ENCODE measurements at regions not wholly inside any gene's neighbourhood (a gene's known extent, or its start where the extent isn't known, plus 50 kb on each side); places are given as distances from the start of the nearest gene placed in this dataset.

GRCh38 chr6:27777614-27778355 lies 134.4 kb downstream of the OR2B2 start:
- no peak overlapping the region for H3K4me2 ChIP-seq (ENCODE audit: low read depth, low read length)
- DNase-seq, result no peak
- no peak overlapping the region for H4K5ac ChIP-seq (ENCODE audit: low read depth, low read length)
- no peak overlapping the region for H4K8ac ChIP-seq (ENCODE audit: low read depth in 2 of 2, low read length in 2 of 2)
- ChIA-PET POLR2A (ENCODE audit: unreplicated experiment) (no interaction called here), CTCF (no interaction called here)
- H3K4ac ChIP-seq (ENCODE audit: low read depth, low read length), result no peak overlapping the region
- no peak overlapping the region for H2BK5ac ChIP-seq (ENCODE audit: low read depth, low read length, poor library complexity, severe bottlenecking)
- H3K4me3 ChIP-seq (ENCODE audit: insufficient read depth, low read depth, low read length), result no peak overlapping the region
- no peaks in the 10 kb centered on the region for H3K36me3 ChIP-seq (ENCODE audit: control insufficient read depth, insufficient read depth, low read length)
- H2AK5ac ChIP-seq (ENCODE audit: low read depth, low read length), result no peak overlapping the region
- in situ Hi-C loops (cut with MboI; ENCODE audit: low sequenced_read_pairs) (no loop called here), intact Hi-C loops (cut with micrococcal nuclease) (no loop called here), dilution Hi-C loops (cut with HindIII; ENCODE audit: low sequenced_read_pairs, unreplicated experiment) (no loop called here)
- no peaks in the 10 kb centered on the region for H4K20me1 ChIP-seq (ENCODE audit: insufficient read depth, low read length)
- H3K18ac ChIP-seq (ENCODE audit: low read depth, low read length), result no peak overlapping the region
- no CpG with 5 or more reads among the region's 11 CpGs for WGBS, 2 experiments (ENCODE audit: extremely low coverage in 2 of 2, insufficient read length in 1 of 2)
- no peak overlapping the region for H2BK120ac ChIP-seq (ENCODE audit: low read depth, low read length)
- BruUV-seq (replicated peaks), result no TSS peak
- H3K56ac ChIP-seq (ENCODE audit: extremely low read depth, insufficient read depth, low read length), result no peak overlapping the region
- no peaks in the 10 kb centered on the region for H3K4me1 ChIP-seq (ENCODE audit: control insufficient read depth, insufficient read depth, low read length)
- H3K79me1 ChIP-seq (ENCODE audit: low read depth in 1 of 2, low read length in 2 of 2), result no peaks in the 10 kb centered on the region
- no peak overlapping the region for H3K23ac ChIP-seq (ENCODE audit: low read depth, low read length)
- no peak overlapping the region for H2AFZ ChIP-seq (replicated peaks; ENCODE audit: low read length, poor library complexity)
- no peak overlapping the region for H2AK9ac ChIP-seq (replicated peaks; ENCODE audit: low read depth, low read length, poor library complexity)
- no peak overlapping the region for H3K14ac ChIP-seq (replicated peaks; ENCODE audit: low read depth, low read length)
- H2BK15ac ChIP-seq (ENCODE audit: low read depth, low read length), result no peak overlapping the region
- ATAC-seq (ENCODE audit: low read depth), result no peak
- TF ChIP-seq FOS (IDR thresholded peaks at IDR 0.05; ENCODE audit: low read depth, low read length) (no peak), NFE2L2 (IDR thresholded peaks at IDR 0.05; ENCODE audit: low read depth, low read length) (no peak), POLR2A (IDR thresholded peaks at IDR 0.05; ENCODE audit: low read depth, low read length) (no peak), CHD1 (IDR thresholded peaks at IDR 0.05; ENCODE audit: low read depth, low read length) (no peak), CTCF (conservative IDR thresholded peaks at IDR 0.05; ENCODE audit: low read depth, low read length) (no peak), CEBPB (IDR thresholded peaks at IDR 0.05; ENCODE audit: low read depth, low read length) (no peak), RAD21 (IDR thresholded peaks at IDR 0.05; ENCODE audit: low read length) (no peak), MXI1 (IDR thresholded peaks at IDR 0.05; ENCODE audit: borderline replicate concordance, low read depth, low read length) (no peak), MAZ (IDR thresholded peaks at IDR 0.05; ENCODE audit: borderline replicate concordance, low read depth, low read length) (no peak), USF2 (IDR thresholded peaks at IDR 0.05; ENCODE audit: low read depth, low read length) (no peak), MAFK (IDR thresholded peaks at IDR 0.05; ENCODE audit: low read depth, low read length) (no peak), RFX5 (IDR thresholded peaks at IDR 0.05; ENCODE audit: low read depth, low read length) (no peak), BHLHE40 (IDR thresholded peaks at IDR 0.05; ENCODE audit: low read depth, low read length) (no peak)
- H3K9ac ChIP-seq (ENCODE audit: low read depth, low read length), result no peak overlapping the region
- no peaks in the 10 kb centered on the region for H3K9me3 ChIP-seq (ENCODE audit: control insufficient read depth, insufficient read depth, low read length)
- H3K27me3 ChIP-seq (ENCODE audit: control insufficient read depth, insufficient read depth, low read length), result no peaks in the 10 kb centered on the region
- H2BK20ac ChIP-seq (ENCODE audit: low read depth, low read length), result no peak overlapping the region
- H3K27ac ChIP-seq (ENCODE audit: insufficient read depth, low read length), result no peak overlapping the region
- no peak overlapping the region for H4K91ac ChIP-seq (ENCODE audit: insufficient read depth, low read depth, low read length)
- H3K9me1 ChIP-seq (ENCODE audit: insufficient read depth, low read length), result no peaks in the 10 kb centered on the region

All from IMR-90 (cell line).